WTC11 (cell line): ENCODE measurements at regions not wholly inside any gene's neighbourhood (a gene's known extent, or its start where the extent isn't known, plus 50 kb on each side); places are given as distances from the start of the nearest gene placed in this dataset.

Experiments
- ATAC-seq: fragments of 200-7000 bp; cut with Tn5 transposase; 2 replicates; pipeline ENCODE4 v1.10.0; 2021; ENCODE audit warnings: mild to moderate bottlenecking, moderate library complexity
- CTCF ChIA-PET: fragments of 300-600 bp; sonication (Branson Sonifier 250); formaldehyde crosslinking; loops from one replicate; lab custom pipeline; 2021; ENCODE audit warnings: antibody characterized with exemption; lab: Charles Lee
- POLR2A ChIA-PET: fragments of 350-600 bp; sonication (Branson Sonifier 250); formaldehyde crosslinking; loops from one replicate; lab custom pipeline; 2021; ENCODE audit warnings: antibody characterized with exemption; lab: Charles Lee
- DNase-seq: peaks from one replicate; pipeline ENCODE4 v3.0.0; 2021; ENCODE audit warnings: low spot score
- H3K27ac Mint-ChIP-seq: 2 replicates; pipeline ENCODE4 v1.8.0; 2021; ENCODE audit warnings: mixed read lengths
- H3K27me3 Mint-ChIP-seq: 2 replicates; pipeline ENCODE4 v1.8.0; 2021; ENCODE audit warnings: low read depth, mild to moderate bottlenecking, moderate library complexity, mixed read lengths
- H3K36me3 Mint-ChIP-seq: 2 replicates; pipeline ENCODE4 v1.8.0; 2021; ENCODE audit warnings: mixed read lengths
- H3K4me1 Mint-ChIP-seq: 2 replicates; pipeline ENCODE4 v1.8.0; 2022; ENCODE audit warnings: mixed read lengths
- H3K4me3 Mint-ChIP-seq: 2 replicates; pipeline ENCODE4 v1.8.0; 2021; ENCODE audit warnings: mild to moderate bottlenecking, moderate library complexity, mixed read lengths
- H3K9me3 Mint-ChIP-seq: 2 replicates; pipeline ENCODE4 v1.8.0; 2021; ENCODE audit warnings: mixed read lengths
- CREM ChIP-seq: sonication (generic); formaldehyde crosslinking; IDR thresholded peaks from 2 replicates; pipeline ENCODE4 v1.8.1; 2022; ENCODE audit warnings: mild to moderate bottlenecking, missing genetic modification reagents, moderate library complexity
- ETV6 ChIP-seq: sonication (generic); formaldehyde crosslinking; IDR thresholded peaks from 2 replicates; pipeline ENCODE4 v1.8.1; 2022; ENCODE audit warnings: mild to moderate bottlenecking, missing genetic modification reagents
- JAZF1 ChIP-seq: fragments of 250-450 bp; sonication (Bioruptor Pico); IDR thresholded peaks from 2 replicates; pipeline ENCODE4 v1.9.0; 2021; ENCODE audit warnings: moderate library complexity, mild to moderate bottlenecking, inconsistent platforms
- OVOL2 ChIP-seq: fragments of 250-450 bp; sonication (Bioruptor Pico); IDR thresholded peaks from 2 replicates; pipeline ENCODE4 v1.9.0; 2021; ENCODE audit warnings: mild to moderate bottlenecking, borderline replicate concordance
- SMAD4 ChIP-seq: sonication (generic); formaldehyde crosslinking; IDR thresholded peaks from 2 replicates; pipeline ENCODE4 v1.8.0; 2022; ENCODE audit warnings: mild to moderate bottlenecking, missing genetic modification reagents
- SOX15 ChIP-seq: fragments of 250-450 bp; sonication (Bioruptor Pico); IDR thresholded peaks from 2 replicates; pipeline ENCODE4 v1.9.0; 2021; ENCODE audit warnings: mild to moderate bottlenecking
- ZNF121 ChIP-seq: sonication (generic); formaldehyde crosslinking; IDR thresholded peaks from 2 replicates; pipeline ENCODE4 v1.8.0; 2023; ENCODE audit warnings: missing genetic modification reagents
- ZNF317 ChIP-seq: sonication (generic); formaldehyde crosslinking; IDR thresholded peaks from 2 replicates; pipeline ENCODE4 v1.8.1; 2023; ENCODE audit warnings: low read depth, mild to moderate bottlenecking, moderate library complexity, missing genetic modification reagents, borderline replicate concordance
- TF ChIP-seq, protein P1 (sequence below): fragments of 250-450 bp; sonication (Bioruptor Pico); conservative IDR thresholded peaks from 2 replicates; pipeline ENCODE4 v1.9.0; 2021; ENCODE audit warnings: mild to moderate bottlenecking
- TF ChIP-seq, protein P2 (sequence below): sonication (generic); formaldehyde crosslinking; IDR thresholded peaks from 2 replicates; pipeline ENCODE4 v1.8.1; 2022; ENCODE audit warnings: low read depth, mild to moderate bottlenecking, moderate library complexity, missing genetic modification reagents, borderline replicate concordance
- TF ChIP-seq, protein P3 (sequence below): sonication (generic); formaldehyde crosslinking; IDR thresholded peaks from 2 replicates; pipeline ENCODE4 v1.8.0; 2022; ENCODE audit warnings: mild to moderate bottlenecking, missing genetic modification reagents
- TF ChIP-seq, protein P4 (sequence below): sonication (generic); formaldehyde crosslinking; IDR thresholded peaks from 2 replicates; pipeline ENCODE4 v1.8.1; 2023; ENCODE audit warnings: mild to moderate bottlenecking, missing genetic modification reagents, borderline replicate concordance
- TF ChIP-seq, protein P5 (sequence below): sonication (generic); formaldehyde crosslinking; IDR thresholded peaks from 2 replicates; pipeline ENCODE4 v1.8.1; 2022; ENCODE audit warnings: mild to moderate bottlenecking, missing genetic modification reagents, moderate library complexity, borderline replicate concordance
- TF ChIP-seq, protein P6 (sequence below): sonication (generic); formaldehyde crosslinking; IDR thresholded peaks from 2 replicates; pipeline ENCODE4 v1.8.1; 2023; ENCODE audit warnings: mild to moderate bottlenecking, missing genetic modification reagents

DNA sequence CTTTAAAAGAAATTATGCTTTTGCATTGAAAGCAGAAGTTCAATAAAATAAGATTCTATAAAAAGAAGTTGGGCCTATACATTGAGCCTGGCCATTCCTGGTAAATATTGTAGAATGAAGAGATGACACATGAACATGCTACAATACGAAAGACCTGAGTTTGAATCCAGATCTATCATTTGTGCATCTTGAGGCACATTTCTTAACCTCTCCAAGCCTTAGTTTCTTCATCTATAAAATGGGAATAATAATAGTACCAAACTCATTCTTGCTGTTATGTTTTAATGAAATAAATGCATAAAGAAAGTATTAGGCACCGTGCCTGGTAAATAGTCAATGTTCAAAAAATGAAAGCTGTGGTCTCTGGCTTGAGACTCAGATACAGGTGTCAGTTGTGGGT is 76.9 kb upstream of the PHACTR2 start:
- ATAC-seq (no peak), DNase-seq (no peak)
- Mint-ChIP-seq H3K4me1 (peaks cover 10% of the 10 kb centered on the region), H3K27me3 (no peaks in the 10 kb centered on the region), H3K27ac (no peak overlapping the region), H3K9me3 (no peaks in the 10 kb centered on the region), H3K4me3 (no peak overlapping the region), H3K36me3 (no peaks in the 10 kb centered on the region)
- no peak for TF ChIP-seq ETV6 (CRISPR knock-in tag)
- TF ChIP-seq SMAD4 (CRISPR knock-in tag), result no peak
- no peak for TF ChIP-seq CREM
- TF ChIP-seq, protein P1, sequence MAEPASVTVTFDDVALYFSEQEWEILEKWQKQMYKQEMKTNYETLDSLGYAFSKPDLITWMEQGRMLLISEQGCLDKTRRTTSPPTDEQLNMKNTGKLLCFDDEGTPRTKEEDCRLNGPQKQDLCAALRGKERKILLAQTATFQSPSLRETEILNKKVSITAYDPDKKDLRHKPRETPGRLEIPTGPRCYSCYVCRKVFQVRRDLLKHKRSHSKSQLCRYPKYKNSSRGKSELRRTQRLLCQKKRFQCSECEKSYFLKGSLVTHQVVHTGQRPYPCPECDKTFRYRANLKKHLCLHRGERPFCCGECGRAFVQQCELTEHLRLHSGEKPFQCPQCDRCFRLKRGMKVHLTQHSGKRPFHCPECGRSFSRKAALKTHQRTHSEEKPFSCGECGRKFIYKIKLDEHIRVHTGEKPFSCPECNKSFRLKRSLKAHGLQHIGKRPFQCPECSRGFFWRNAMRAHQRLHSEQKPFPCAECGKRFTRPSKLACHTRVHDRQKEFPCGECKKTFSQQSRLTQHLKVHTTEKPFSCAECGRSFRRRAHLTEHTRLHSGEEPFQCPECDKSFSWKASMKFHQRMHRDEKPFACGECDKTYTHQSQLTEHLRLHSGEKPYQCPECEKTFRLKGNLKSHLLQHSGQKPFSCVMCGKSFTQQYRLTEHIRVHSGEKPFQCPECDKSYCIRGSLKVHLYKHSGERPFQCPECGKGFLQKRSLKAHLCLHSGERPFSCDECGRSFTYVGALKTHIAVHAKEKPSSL (CRISPR knock-in tag), result no peak
- TF ChIP-seq JAZF1 (CRISPR knock-in tag), result no peak
- TF ChIP-seq ZNF121 (CRISPR knock-in tag), result no peak
- TF ChIP-seq, protein P2, sequence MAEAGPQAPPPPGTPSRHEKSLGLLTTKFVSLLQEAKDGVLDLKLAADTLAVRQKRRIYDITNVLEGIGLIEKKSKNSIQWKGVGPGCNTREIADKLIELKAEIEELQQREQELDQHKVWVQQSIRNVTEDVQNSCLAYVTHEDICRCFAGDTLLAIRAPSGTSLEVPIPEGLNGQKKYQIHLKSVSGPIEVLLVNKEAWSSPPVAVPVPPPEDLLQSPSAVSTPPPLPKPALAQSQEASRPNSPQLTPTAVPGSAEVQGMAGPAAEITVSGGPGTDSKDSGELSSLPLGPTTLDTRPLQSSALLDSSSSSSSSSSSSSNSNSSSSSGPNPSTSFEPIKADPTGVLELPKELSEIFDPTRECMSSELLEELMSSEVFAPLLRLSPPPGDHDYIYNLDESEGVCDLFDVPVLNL (CRISPR knock-in tag), result no peak
- TF ChIP-seq SOX15 (CRISPR knock-in tag), result no peak
- TF ChIP-seq, protein P3, sequence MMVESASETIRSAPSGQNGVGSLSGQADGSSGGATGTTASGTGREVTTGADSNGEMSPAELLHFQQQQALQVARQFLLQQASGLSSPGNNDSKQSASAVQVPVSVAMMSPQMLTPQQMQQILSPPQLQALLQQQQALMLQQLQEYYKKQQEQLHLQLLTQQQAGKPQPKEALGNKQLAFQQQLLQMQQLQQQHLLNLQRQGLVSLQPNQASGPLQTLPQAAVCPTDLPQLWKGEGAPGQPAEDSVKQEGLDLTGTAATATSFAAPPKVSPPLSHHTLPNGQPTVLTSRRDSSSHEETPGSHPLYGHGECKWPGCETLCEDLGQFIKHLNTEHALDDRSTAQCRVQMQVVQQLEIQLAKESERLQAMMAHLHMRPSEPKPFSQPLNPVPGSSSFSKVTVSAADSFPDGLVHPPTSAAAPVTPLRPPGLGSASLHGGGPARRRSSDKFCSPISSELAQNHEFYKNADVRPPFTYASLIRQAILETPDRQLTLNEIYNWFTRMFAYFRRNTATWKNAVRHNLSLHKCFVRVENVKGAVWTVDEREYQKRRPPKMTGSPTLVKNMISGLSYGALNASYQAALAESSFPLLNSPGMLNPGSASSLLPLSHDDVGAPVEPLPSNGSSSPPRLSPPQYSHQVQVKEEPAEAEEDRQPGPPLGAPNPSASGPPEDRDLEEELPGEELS (CRISPR knock-in tag), result no peak
- TF ChIP-seq, protein P4, sequence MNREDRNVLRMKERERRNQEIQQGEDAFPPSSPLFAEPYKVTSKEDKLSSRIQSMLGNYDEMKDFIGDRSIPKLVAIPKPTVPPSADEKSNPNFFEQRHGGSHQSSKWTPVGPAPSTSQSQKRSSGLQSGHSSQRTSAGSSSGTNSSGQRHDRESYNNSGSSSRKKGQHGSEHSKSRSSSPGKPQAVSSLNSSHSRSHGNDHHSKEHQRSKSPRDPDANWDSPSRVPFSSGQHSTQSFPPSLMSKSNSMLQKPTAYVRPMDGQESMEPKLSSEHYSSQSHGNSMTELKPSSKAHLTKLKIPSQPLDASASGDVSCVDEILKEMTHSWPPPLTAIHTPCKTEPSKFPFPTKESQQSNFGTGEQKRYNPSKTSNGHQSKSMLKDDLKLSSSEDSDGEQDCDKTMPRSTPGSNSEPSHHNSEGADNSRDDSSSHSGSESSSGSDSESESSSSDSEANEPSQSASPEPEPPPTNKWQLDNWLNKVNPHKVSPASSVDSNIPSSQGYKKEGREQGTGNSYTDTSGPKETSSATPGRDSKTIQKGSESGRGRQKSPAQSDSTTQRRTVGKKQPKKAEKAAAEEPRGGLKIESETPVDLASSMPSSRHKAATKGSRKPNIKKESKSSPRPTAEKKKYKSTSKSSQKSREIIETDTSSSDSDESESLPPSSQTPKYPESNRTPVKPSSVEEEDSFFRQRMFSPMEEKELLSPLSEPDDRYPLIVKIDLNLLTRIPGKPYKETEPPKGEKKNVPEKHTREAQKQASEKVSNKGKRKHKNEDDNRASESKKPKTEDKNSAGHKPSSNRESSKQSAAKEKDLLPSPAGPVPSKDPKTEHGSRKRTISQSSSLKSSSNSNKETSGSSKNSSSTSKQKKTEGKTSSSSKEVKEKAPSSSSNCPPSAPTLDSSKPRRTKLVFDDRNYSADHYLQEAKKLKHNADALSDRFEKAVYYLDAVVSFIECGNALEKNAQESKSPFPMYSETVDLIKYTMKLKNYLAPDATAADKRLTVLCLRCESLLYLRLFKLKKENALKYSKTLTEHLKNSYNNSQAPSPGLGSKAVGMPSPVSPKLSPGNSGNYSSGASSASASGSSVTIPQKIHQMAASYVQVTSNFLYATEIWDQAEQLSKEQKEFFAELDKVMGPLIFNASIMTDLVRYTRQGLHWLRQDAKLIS (CRISPR knock-in tag), result no peak
- TF ChIP-seq ZNF317 (CRISPR knock-in tag), result no peak
- TF ChIP-seq, protein P5, sequence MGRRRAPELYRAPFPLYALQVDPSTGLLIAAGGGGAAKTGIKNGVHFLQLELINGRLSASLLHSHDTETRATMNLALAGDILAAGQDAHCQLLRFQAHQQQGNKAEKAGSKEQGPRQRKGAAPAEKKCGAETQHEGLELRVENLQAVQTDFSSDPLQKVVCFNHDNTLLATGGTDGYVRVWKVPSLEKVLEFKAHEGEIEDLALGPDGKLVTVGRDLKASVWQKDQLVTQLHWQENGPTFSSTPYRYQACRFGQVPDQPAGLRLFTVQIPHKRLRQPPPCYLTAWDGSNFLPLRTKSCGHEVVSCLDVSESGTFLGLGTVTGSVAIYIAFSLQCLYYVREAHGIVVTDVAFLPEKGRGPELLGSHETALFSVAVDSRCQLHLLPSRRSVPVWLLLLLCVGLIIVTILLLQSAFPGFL, result no peak
- TF ChIP-seq OVOL2 (CRISPR knock-in tag), result no peak
- TF ChIP-seq, protein P6, sequence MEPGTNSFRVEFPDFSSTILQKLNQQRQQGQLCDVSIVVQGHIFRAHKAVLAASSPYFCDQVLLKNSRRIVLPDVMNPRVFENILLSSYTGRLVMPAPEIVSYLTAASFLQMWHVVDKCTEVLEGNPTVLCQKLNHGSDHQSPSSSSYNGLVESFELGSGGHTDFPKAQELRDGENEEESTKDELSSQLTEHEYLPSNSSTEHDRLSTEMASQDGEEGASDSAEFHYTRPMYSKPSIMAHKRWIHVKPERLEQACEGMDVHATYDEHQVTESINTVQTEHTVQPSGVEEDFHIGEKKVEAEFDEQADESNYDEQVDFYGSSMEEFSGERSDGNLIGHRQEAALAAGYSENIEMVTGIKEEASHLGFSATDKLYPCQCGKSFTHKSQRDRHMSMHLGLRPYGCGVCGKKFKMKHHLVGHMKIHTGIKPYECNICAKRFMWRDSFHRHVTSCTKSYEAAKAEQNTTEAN (CRISPR knock-in tag), result no peak
- ChIA-PET CTCF (no interaction called here), POLR2A (no interaction called here)
